Thyroid gland (tissue), 4 donors: ENCODE measurements at regions not wholly inside any gene's neighbourhood (a gene's known extent, or its start where the extent isn't known, plus 50 kb on each side); places are given as distances from the start of the nearest gene placed in this dataset.

Experiments
- DNase-seq, 2 donors: peaks; one replicate each; pipeline ENCODE4 v3.0.0-alpha.2; 2019
- H3K27ac ChIP-seq, 3 donors: fragments of 200-600 bp; sonication (generic); 1 replicate in 2 of 3; 2 replicates in 1 of 3; pipeline ENCODE4 v1.5.1; 2016 to 2019; ENCODE audit warnings: mild to moderate bottlenecking in 1 of 3, moderate library complexity in 1 of 3
- H3K27me3 ChIP-seq: fragments of 200-600 bp; sonication (generic); one replicate; pipeline ENCODE4 v1.5.1; 2019
- H3K36me3 ChIP-seq, 2 donors: fragments of 200-600 bp; sonication (generic); one replicate each; pipeline ENCODE4 v1.5.1; 2016 to 2019
- H3K4me1 ChIP-seq, 2 donors: fragments of 200-600 bp; sonication (generic); one replicate each; pipeline ENCODE4 v1.5.1; 2017 to 2019
- H3K4me3 ChIP-seq, 3 donors: fragments of 200-600 bp; sonication (generic); replicated peaks in 1 of 3; 1 replicate in 2 of 3; 2 replicates in 1 of 3; pipeline ENCODE4 v1.5.1; 2016; ENCODE audit warnings: mild to moderate bottlenecking in 1 of 3
- H3K9me3 ChIP-seq: fragments of 200-600 bp; sonication (generic); one replicate; pipeline ENCODE4 v1.5.1; 2017
- CTCF ChIP-seq, 6 experiments: fragments of 200-600 bp in 3 of 6; fragments of 450-650 bp in 3 of 6; sonication (generic) in 3 of 6; IDR thresholded peaks; one replicate each; pipeline ENCODE4 v1.5.1; 2016 to 2019; ENCODE audit warnings: antibody characterized with exemption in 6 of 6, mild to moderate bottlenecking in 2 of 6, inconsistent platforms in 1 of 6, moderate library complexity in 1 of 6
- POLR2A ChIP-seq, 2 donors: fragments of 450-650 bp; IDR thresholded peaks; one replicate each; pipeline ENCODE4 v1.6.1; 2017; ENCODE audit warnings: antibody characterized with exemption in 2 of 2, mild to moderate bottlenecking in 2 of 2, moderate library complexity in 1 of 2
- WGBS, 2 donors: methylation state at CpG; one replicate each; pipeline ENCODE4 v1.1.5; 2017; 5-methylcytosine and 5-hydroxymethylcytosine counted together
- intact Hi-C: fragments of 100-400 bp; cut with DNase I; formaldehyde crosslinking; loops from one replicate; pipeline ENCODE4 v1.15.1; 2023

DNA sequence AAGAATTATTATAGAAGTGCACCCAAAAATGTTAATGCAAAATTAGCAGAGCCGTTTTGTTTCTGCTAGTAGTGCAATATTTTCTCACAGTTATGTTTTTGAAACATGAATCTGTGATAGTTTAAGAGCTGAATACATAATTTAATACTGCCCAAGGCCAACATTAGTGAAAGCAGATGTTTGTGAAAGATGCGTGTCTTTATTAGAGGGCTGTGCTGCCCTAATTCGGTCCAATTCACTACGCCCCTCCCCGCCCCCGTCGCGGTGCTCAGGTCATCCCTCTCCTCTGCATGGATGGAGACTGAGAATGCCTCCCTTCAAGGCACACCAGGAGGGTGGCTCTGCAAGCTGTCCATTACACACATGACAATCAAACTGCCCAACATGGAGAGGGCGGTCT, 172.0 kb downstream of the TEX36 start:
- Histone ChIP-seq H3K36me3 (no peaks in the 10 kb centered on the region), H3K27ac (no peak overlapping the region), H3K27me3 (no peaks in the 10 kb centered on the region), H3K9me3 (no peaks in the 10 kb centered on the region), H3K4me1 (no peaks in the 10 kb centered on the region), H3K4me3 (no peak overlapping the region)
- 86 to 92% methylated on average over 9 of the region's 9 CpGs for whole genome bisulfite sequencing, 2 donors
- TF ChIP-seq CTCF (IDR thresholded peaks at IDR 0.05) (no peak), POLR2A (IDR thresholded peaks at IDR 0.05) (no peak)
- intact Hi-C loops = no loop called here
- no peak for DNase-seq

- H3K27ac ChIP-seq = no peak overlapping the region
- TF ChIP-seq POLR2A (IDR thresholded peaks at IDR 0.05) (no peak), CTCF (IDR thresholded peaks at IDR 0.05) (no peak)
- intact Hi-C loops = no loop called here
- no peak for DNase-seq
- no peaks in the 10 kb centered on the region for H3K4me1 ChIP-seq
- H3K4me3 ChIP-seq = no peak overlapping the region
- H3K9me3 ChIP-seq = no peaks in the 10 kb centered on the region
- 75 to 79% methylated on average over 3 of the region's 3 CpGs for WGBS, 2 donors
- no peaks in the 10 kb centered on the region for H3K27me3 ChIP-seq
- no peaks in the 10 kb centered on the region for H3K36me3 ChIP-seq
Observed at GRCh38 chr10:125505648-125506047, 177.3 kb downstream of the TEX36 start.

- WGBS, 2 donors = 93% methylated on average over 8 of the region's 8 CpGs
- Histone ChIP-seq H3K27me3 (no peaks in the 10 kb centered on the region), H3K27ac (no peak overlapping the region), H3K4me3 (no peak overlapping the region), H3K9me3 (no peaks in the 10 kb centered on the region), H3K4me1 (no peaks in the 10 kb centered on the region), H3K36me3 (no peaks in the 10 kb centered on the region)
- TF ChIP-seq POLR2A (IDR thresholded peaks at IDR 0.05) (no peak), CTCF (IDR thresholded peaks at IDR 0.05) (no peak)
- no peak for DNase-seq
- intact Hi-C loops = no loop called here
Observed at GRCh38 chr10:125502276-125502675, 180.7 kb downstream of the TEX36 start.

DNA sequence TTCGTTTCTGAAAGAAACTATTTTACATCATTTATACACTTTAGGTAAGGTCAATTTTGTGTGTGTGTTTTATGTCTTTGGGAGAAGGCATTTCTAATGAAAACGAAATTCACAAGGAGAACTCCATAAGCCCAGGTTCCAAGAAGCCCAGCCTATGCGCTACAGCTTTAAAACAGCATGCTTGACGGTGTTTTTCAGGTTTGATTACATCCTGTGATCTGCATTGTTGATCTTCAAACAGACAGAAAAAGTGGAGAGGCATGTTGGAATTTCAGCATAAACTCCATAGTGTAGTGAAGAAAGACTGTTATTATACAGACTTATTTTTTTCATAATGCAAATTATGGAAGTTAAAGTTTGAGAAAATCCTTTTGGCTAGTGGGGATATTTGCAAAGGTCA, 187.6 kb downstream of the TEX36 start:
- no peak for DNase-seq
- no peak overlapping the region for H3K4me3 ChIP-seq
- H3K9me3 ChIP-seq = no peaks in the 10 kb centered on the region
- no peaks in the 10 kb centered on the region for H3K4me1 ChIP-seq
- H3K36me3 ChIP-seq = no peaks in the 10 kb centered on the region
- 70 to 81% methylated on average over 4 of the region's 4 CpGs for WGBS, 2 donors
- H3K27me3 ChIP-seq = no peaks in the 10 kb centered on the region
- intact Hi-C loops = no loop called here
- no peak overlapping the region for H3K27ac ChIP-seq
- TF ChIP-seq CTCF (IDR thresholded peaks at IDR 0.05) (no peak), POLR2A (IDR thresholded peaks at IDR 0.05) (no peak)

DNA sequence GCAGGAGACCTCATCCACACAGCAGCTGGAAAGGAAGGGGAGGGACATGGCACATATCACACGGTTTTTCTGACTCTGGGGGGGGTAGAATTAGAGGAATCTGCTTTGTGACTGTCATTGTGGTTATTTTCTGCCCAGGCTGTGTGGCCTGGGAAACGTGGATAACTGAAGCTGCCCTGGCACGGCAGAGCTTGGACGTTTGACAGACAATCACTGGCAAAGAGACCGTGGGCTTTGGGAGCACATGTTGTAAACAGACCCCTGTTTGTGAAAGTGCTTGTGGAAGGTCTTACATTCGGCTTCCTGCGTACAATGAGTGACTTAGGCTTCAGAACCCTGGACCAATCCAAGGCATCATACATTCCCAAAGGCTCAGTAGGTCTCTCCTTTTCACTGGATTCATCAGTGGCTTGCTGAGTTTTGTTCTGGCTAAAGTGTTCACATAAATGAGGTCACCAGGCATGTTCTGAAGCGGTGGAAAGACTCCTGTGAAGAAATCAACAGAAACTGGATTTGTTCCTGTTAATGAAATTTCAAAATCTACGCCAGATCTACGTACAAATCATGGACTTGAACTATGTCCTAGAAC, 188.2 kb downstream of the TEX36 start:
- WGBS, 2 donors = 83 to 84% methylated on average over 7 to 10 of the region's 10 CpGs
- no peaks in the 10 kb centered on the region for H3K9me3 ChIP-seq
- TF ChIP-seq POLR2A (IDR thresholded peaks at IDR 0.05) (no peak), CTCF (IDR thresholded peaks at IDR 0.05) (no peak)
- no peak overlapping the region for H3K4me3 ChIP-seq
- no peak for DNase-seq
- H3K27ac ChIP-seq = no peak overlapping the region
- H3K36me3 ChIP-seq = no peaks in the 10 kb centered on the region
- H3K4me1 ChIP-seq = no peaks in the 10 kb centered on the region
- intact Hi-C loops = no loop called here
- H3K27me3 ChIP-seq = no peaks in the 10 kb centered on the region
